Osteoblast (primary cell): ENCODE measurements at regions not wholly inside any gene's neighbourhood (a gene's known extent, or its start where the extent isn't known, plus 50 kb on each side); places are given as distances from the start of the nearest gene placed in this dataset.

ENCODE experiments used
- DNase-seq: peaks from one replicate; pipeline ENCODE4 v3.0.0; 2011; ENCODE audit warnings: low spot score, mixed read lengths; ENCODE audit not compliant: insufficient read length; ENCODE audit errors: missing footprints
- H2AFZ ChIP-seq: 2 replicates; pipeline ENCODE4 v1.6.0; 2011; ENCODE audit warnings: mild to moderate bottlenecking, low read length
- H3K27ac ChIP-seq: 2 replicates; pipeline ENCODE4 v1.5.1; 2011; ENCODE audit warnings: mild to moderate bottlenecking, low read depth, low read length, moderate library complexity
- H3K27me3 ChIP-seq: 2 replicates; pipeline ENCODE4 v1.6.0; 2012; ENCODE audit warnings: mild to moderate bottlenecking, control low read depth, inconsistent platforms, low read length, moderate library complexity; ENCODE audit not compliant: insufficient read depth
- H3K36me3 ChIP-seq: 2 replicates; pipeline ENCODE4 v1.5.1; 2011; ENCODE audit warnings: mild to moderate bottlenecking, low read length, control low read depth, moderate library complexity; ENCODE audit not compliant: insufficient read depth
- H3K4me1 ChIP-seq: 2 replicates; pipeline ENCODE4 v1.5.1; 2011; ENCODE audit warnings: mild to moderate bottlenecking, low read length, control low read depth, moderate library complexity; ENCODE audit not compliant: insufficient read depth
- H3K4me2 ChIP-seq: 2 replicates; pipeline ENCODE4 v1.6.0; 2011; ENCODE audit warnings: mild to moderate bottlenecking, low read length; ENCODE audit not compliant: insufficient read depth
- H3K4me3 ChIP-seq: fragments of 200-600 bp; sonication (generic); 3 replicates; pipeline ENCODE4 v1.5.1; 2012; ENCODE audit warnings: mild to moderate bottlenecking, low read length, inconsistent platforms; ENCODE audit not compliant: insufficient read depth
- H3K79me2 ChIP-seq: 2 replicates; pipeline ENCODE4 v1.6.0; 2012; ENCODE audit warnings: mild to moderate bottlenecking, low read length, control low read depth, inconsistent platforms; ENCODE audit not compliant: insufficient read depth
- H3K9me3 ChIP-seq: 2 replicates; pipeline ENCODE4 v1.5.1; 2011; ENCODE audit warnings: low read depth, low read length, control low read depth
- H4K20me1 ChIP-seq: 2 replicates; pipeline ENCODE4 v1.6.0; 2012; ENCODE audit warnings: mild to moderate bottlenecking, low read length, control low read depth; ENCODE audit not compliant: insufficient read depth
- TF ChIP-seq, protein P1 (sequence below): IDR thresholded peaks from 2 replicates; pipeline ENCODE4 v1.5.1; 2011; ENCODE audit warnings: mild to moderate bottlenecking, low read depth, low read length, moderate library complexity; ENCODE audit errors: extremely low read depth

DNA sequence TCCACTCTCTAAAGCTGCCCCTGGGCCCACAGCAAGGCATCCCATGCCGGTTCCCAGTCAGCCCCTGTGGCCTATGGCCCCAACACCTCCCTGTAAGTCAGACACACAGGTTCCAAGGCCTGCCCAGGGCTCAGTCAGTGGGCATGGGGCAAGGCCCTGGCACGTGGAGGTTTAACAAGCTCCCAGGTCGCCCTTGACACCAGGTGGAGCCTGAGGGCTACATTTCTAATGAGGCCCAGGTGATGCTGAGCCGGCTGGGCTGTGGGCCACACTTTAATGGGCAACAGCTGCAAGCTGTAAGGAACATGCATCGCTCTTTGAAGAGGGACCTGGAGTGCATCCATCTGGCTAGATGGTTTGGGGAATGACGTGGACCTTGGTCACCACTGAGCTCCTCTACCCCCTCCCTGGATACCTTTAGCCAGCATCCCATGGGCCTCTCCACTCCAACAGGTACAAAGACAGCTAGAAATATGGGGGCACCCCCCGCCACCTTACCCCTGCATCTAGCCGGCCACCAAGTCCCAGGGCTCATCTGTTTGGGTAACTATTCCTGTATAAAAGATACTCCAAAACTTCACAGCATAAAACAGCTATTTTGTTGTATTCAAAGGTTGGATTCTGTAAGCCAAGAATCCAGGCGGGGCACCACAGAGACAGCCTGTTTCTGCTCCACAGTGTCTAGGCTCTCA is 122.5 kb downstream of the OAT start:
- H3K4me2 ChIP-seq: no peak overlapping the region
- H3K9me3 ChIP-seq: no peaks in the 10 kb centered on the region
- no peaks in the 10 kb centered on the region for H3K36me3 ChIP-seq
- no peak overlapping the region for H3K4me3 ChIP-seq
- no peaks in the 10 kb centered on the region for H3K79me2 ChIP-seq
- no peak overlapping the region for H2AFZ ChIP-seq
- peaks cover 5% of the 10 kb centered on the region for H3K4me1 ChIP-seq
- no peaks in the 10 kb centered on the region for H3K27me3 ChIP-seq
- H4K20me1 ChIP-seq: no peaks in the 10 kb centered on the region
- TF ChIP-seq, protein P1, sequence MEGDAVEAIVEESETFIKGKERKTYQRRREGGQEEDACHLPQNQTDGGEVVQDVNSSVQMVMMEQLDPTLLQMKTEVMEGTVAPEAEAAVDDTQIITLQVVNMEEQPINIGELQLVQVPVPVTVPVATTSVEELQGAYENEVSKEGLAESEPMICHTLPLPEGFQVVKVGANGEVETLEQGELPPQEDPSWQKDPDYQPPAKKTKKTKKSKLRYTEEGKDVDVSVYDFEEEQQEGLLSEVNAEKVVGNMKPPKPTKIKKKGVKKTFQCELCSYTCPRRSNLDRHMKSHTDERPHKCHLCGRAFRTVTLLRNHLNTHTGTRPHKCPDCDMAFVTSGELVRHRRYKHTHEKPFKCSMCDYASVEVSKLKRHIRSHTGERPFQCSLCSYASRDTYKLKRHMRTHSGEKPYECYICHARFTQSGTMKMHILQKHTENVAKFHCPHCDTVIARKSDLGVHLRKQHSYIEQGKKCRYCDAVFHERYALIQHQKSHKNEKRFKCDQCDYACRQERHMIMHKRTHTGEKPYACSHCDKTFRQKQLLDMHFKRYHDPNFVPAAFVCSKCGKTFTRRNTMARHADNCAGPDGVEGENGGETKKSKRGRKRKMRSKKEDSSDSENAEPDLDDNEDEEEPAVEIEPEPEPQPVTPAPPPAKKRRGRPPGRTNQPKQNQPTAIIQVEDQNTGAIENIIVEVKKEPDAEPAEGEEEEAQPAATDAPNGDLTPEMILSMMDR: no peak
- no peak overlapping the region for H3K27ac ChIP-seq
- DNase-seq: peak; percentile 75

DNA sequence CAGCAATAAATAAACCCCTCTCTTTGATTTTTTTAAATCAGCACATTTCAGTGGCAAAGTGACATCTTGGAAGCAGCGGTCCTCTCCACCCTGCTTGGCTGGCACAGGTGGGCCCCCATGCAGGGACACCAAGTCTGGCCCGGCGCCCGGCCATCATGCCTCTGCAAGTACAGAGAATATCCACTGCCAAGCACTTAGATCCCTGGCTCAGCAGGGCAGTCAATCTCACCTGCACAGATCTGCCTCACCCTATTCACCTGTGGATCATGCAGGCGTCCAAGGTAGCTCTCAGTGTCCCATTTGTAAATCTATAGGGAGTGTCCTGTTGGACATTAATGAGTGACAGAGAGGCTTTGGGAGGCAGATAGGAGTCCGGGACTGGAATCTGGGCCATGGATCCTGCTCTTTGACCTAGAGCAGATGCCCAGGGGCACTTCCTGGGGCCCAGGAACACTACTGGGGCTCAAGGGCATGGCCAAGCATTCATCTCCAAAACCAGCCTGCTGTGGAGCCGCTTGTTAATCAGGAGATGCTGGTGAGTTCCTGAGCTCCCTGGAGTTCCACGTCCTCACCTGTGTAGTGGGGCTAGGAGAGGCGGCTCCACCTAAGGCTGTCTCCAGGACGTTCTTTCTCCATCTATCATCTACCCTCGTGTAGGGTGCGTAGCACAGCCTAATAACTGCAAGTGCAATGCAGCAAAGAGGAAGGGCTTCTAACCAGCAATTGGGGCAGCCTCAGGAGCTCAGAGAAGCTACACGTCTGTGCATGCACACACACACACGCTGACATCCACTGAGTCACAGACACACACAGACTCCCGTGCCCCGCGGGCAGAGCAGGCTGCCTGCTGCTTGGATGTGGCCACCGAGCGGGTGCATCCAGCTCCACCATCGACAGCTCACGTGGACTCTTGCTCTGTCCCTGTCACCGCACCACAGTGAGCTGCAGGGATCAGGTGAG is 123.6 kb downstream of the OAT start:
- Histone ChIP-seq H3K4me3 (no peak overlapping the region), H3K4me1 (peaks cover 5% of the 10 kb centered on the region), H3K9me3 (no peaks in the 10 kb centered on the region), H3K27me3 (no peaks in the 10 kb centered on the region), H4K20me1 (no peaks in the 10 kb centered on the region), H3K36me3 (no peaks in the 10 kb centered on the region), H2AFZ (no peak overlapping the region), H3K79me2 (no peaks in the 10 kb centered on the region), H3K4me2 (no peak overlapping the region), H3K27ac (no peak overlapping the region)
- DNase-seq: peak; percentile 48
- TF ChIP-seq, protein P1: no peak

DNA sequence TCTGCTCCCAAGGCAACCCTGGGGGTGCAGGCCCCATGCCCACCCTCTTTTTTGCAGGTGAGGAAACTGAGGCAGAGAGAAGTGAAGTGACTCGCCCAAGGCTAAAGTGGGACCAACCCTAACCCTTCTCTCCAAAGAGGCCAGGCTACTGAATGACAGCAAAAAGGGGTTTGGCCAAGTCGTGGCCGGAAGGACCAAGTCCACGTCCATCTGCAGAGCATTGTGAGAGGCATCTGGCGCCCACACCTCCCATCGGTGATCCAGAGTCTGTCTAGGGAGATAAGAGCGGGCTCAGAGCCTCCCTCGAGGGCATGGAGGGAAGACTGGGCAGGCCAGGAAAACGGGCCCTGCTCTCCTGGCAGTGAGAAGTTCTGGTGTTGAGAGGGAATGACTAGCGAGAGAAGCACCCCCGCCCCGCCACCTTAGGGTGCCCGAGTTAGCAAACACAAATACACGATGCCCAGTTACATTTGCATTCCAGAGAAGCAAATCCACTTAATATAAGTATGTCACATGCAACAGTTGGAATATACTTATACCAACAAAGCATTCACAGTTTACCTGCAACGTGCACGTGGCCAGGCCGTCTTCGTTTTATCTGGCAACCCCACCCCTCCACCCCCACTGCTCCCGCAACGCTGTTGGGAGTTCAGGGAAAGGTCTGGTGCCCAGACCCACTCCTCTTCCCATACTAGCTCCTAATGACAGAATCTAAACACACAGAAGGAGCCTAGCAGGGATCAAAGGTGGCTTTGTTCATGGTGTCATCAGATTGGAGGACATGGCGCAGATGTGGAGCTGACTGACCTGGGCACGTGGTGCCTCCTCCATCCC is 124.9 kb downstream of the OAT start:
- no peaks in the 10 kb centered on the region for H3K79me2 ChIP-seq
- TF ChIP-seq, protein P1: no peak
- H3K27me3 ChIP-seq: no peaks in the 10 kb centered on the region
- no peak overlapping the region for H3K4me2 ChIP-seq
- no peak overlapping the region for H3K27ac ChIP-seq
- peak; percentile 70 for DNase-seq
- H3K36me3 ChIP-seq: no peaks in the 10 kb centered on the region
- no peak overlapping the region for H3K4me3 ChIP-seq
- H2AFZ ChIP-seq: no peak overlapping the region
- H3K4me1 ChIP-seq: peaks cover 5% of the 10 kb centered on the region
- no peaks in the 10 kb centered on the region for H3K9me3 ChIP-seq
- H4K20me1 ChIP-seq: no peaks in the 10 kb centered on the region
